IMR-90 (cell line): ENCODE measurements at regions not wholly inside any gene's neighbourhood (a gene's known extent, or its start where the extent isn't known, plus 50 kb on each side); places are given as distances from the start of the nearest gene placed in this dataset.

Experiments used
- ATAC-seq: fragments of 200-7000 bp; cut with Tn5 transposase; 2 replicates; pipeline ENCODE4 v1.9.1; 2020; ENCODE audit warnings: low read depth, mild to moderate bottlenecking, moderate library complexity
- BruUV-seq: library from RNA; stranded (reverse); fragments of 400-500 nt; replicated peaks from 2 replicates; lab custom pipeline; 2021; lab: Mats Ljungman, UMichigan
- CTCF ChIA-PET: fragments of 300-600 bp; formaldehyde crosslinking; extraction: SDS; loops from one replicate; lab custom pipeline; 2021; ENCODE audit warnings: antibody characterized with exemption; lab: Yijun Ruan, JAX
- POLR2A ChIA-PET: fragments of 300-600 bp; sonication (Branson Sonifier 250); formaldehyde crosslinking; loops from one replicate; lab custom pipeline; 2022; ENCODE audit warnings: antibody characterized with exemption; ENCODE audit not compliant: unreplicated experiment; lab: Charles Lee
- DNase-seq: peaks from one replicate; pipeline ENCODE4 v3.0.0; 2013
- H2AFZ ChIP-seq: replicated peaks from 2 replicates; pipeline ENCODE3; 2013; ENCODE audit warnings: low read length, mild to moderate bottlenecking; ENCODE audit not compliant: poor library complexity
- H2AK5ac ChIP-seq: 2 replicates; pipeline ENCODE4 v1.6.1; 2013; ENCODE audit warnings: low read depth, low read length, inconsistent platforms
- H2AK9ac ChIP-seq: replicated peaks from 2 replicates; pipeline ENCODE3; 2013; ENCODE audit warnings: mild to moderate bottlenecking, low read depth, low read length, moderate library complexity; ENCODE audit not compliant: poor library complexity
- H2BK120ac ChIP-seq: 2 replicates; pipeline ENCODE4 v1.6.1; 2013; ENCODE audit warnings: low read depth, low read length, inconsistent platforms
- H2BK15ac ChIP-seq: 3 replicates; pipeline ENCODE4 v1.6.1; 2013; ENCODE audit warnings: low read depth, low read length, inconsistent platforms
- H2BK20ac ChIP-seq: 2 replicates; pipeline ENCODE4 v1.6.1; 2013; ENCODE audit warnings: low read depth, mild to moderate bottlenecking, inconsistent platforms, low read length, moderate library complexity
- H2BK5ac ChIP-seq: 2 replicates; pipeline ENCODE4 v1.6.1; 2013; ENCODE audit warnings: mild to moderate bottlenecking, low read depth, low read length, inconsistent platforms; ENCODE audit not compliant: poor library complexity, severe bottlenecking
- H3K14ac ChIP-seq: replicated peaks from 2 replicates; pipeline ENCODE4 v1.6.1; 2013; ENCODE audit warnings: low read depth, low read length, inconsistent platforms
- H3K18ac ChIP-seq: 2 replicates; pipeline ENCODE4 v1.6.1; 2013; ENCODE audit warnings: low read depth, low read length, control low read depth
- H3K23ac ChIP-seq: 2 replicates; pipeline ENCODE4 v1.6.1; 2013; ENCODE audit warnings: low read depth, low read length, inconsistent platforms
- H3K27ac ChIP-seq: 2 replicates; pipeline ENCODE4 v1.5.1; 2013; ENCODE audit warnings: mild to moderate bottlenecking, control low read depth, low read length; ENCODE audit not compliant: insufficient read depth
- H3K27me3 ChIP-seq: 2 replicates; pipeline ENCODE4 v1.6.1; 2013; ENCODE audit warnings: low read length; ENCODE audit not compliant: control insufficient read depth, insufficient read depth
- H3K36me3 ChIP-seq: 2 replicates; pipeline ENCODE4 v1.6.1; 2013; ENCODE audit warnings: low read length, mixed read lengths; ENCODE audit not compliant: control insufficient read depth, insufficient read depth
- H3K4ac ChIP-seq: 2 replicates; pipeline ENCODE4 v1.6.1; 2013; ENCODE audit warnings: low read depth, low read length, inconsistent platforms
- H3K4me1 ChIP-seq: 2 replicates; pipeline ENCODE4 v1.6.1; 2013; ENCODE audit warnings: low read length, mixed read lengths; ENCODE audit not compliant: control insufficient read depth, insufficient read depth
- H3K4me2 ChIP-seq: 2 replicates; pipeline ENCODE4 v1.6.1; 2013; ENCODE audit warnings: low read depth, mild to moderate bottlenecking, control low read depth, low read length, moderate library complexity
- H3K4me3 ChIP-seq: 2 replicates; pipeline ENCODE4 v1.5.1; 2013; ENCODE audit warnings: low read depth, mild to moderate bottlenecking, control low read depth, low read length, moderate library complexity; ENCODE audit not compliant: insufficient read depth
- H3K56ac ChIP-seq: 2 replicates; pipeline ENCODE4 v1.6.1; 2013; ENCODE audit warnings: low read length, inconsistent platforms; ENCODE audit not compliant: insufficient read depth; ENCODE audit errors: extremely low read depth
- H3K79me1 ChIP-seq, 2 experiments: 2 replicates each; pipeline ENCODE4 v1.6.1; 2013; ENCODE audit warnings: low read length in 2 of 2, inconsistent platforms in 1 of 2, low read depth in 1 of 2
- H3K9ac ChIP-seq: 2 replicates; pipeline ENCODE4 v1.6.1; 2013; ENCODE audit warnings: low read depth, low read length, control low read depth
- H3K9me1 ChIP-seq: 2 replicates; pipeline ENCODE4 v1.6.1; 2013; ENCODE audit warnings: low read length, inconsistent platforms; ENCODE audit not compliant: insufficient read depth
- H3K9me3 ChIP-seq: 2 replicates; pipeline ENCODE4 v1.6.1; 2013; ENCODE audit warnings: low read length; ENCODE audit not compliant: control insufficient read depth, insufficient read depth
- H4K20me1 ChIP-seq: 2 replicates; pipeline ENCODE4 v1.6.1; 2013; ENCODE audit warnings: low read length, inconsistent platforms; ENCODE audit not compliant: insufficient read depth
- H4K5ac ChIP-seq: 2 replicates; pipeline ENCODE4 v1.6.1; 2013; ENCODE audit warnings: mild to moderate bottlenecking, low read depth, low read length, control low read depth
- H4K8ac ChIP-seq, 2 experiments: 2 replicates each; pipeline ENCODE4 v1.6.1; 2013; ENCODE audit warnings: low read depth in 2 of 2, low read length in 2 of 2, control low read depth in 1 of 2, inconsistent platforms in 1 of 2
- H4K91ac ChIP-seq: 2 replicates; pipeline ENCODE4 v1.6.1; 2013; ENCODE audit warnings: low read depth, low read length, inconsistent platforms; ENCODE audit not compliant: insufficient read depth
- BHLHE40 ChIP-seq: fragments of 150-350 bp; IDR thresholded peaks from 2 replicates; pipeline ENCODE4 v1.6.1; 2016; ENCODE audit warnings: mild to moderate bottlenecking, low read depth, low read length
- CEBPB ChIP-seq: IDR thresholded peaks from 2 replicates; pipeline ENCODE4 v1.6.1; 2012; ENCODE audit warnings: low read depth, low read length, improper control_type of control experiment
- CHD1 ChIP-seq: IDR thresholded peaks from 2 replicates; pipeline ENCODE4 v1.6.1; 2012; ENCODE audit warnings: low read depth, low read length, improper control_type of control experiment
- FOS ChIP-seq: fragments of 150-350 bp; IDR thresholded peaks from 2 replicates; pipeline ENCODE4 v1.6.1; 2016; ENCODE audit warnings: low read depth, low read length
- MAFK ChIP-seq: IDR thresholded peaks from 2 replicates; pipeline ENCODE4 v1.6.1; 2012; ENCODE audit warnings: low read depth, low read length, improper control_type of control experiment
- MXI1 ChIP-seq: IDR thresholded peaks from 2 replicates; pipeline ENCODE4 v1.6.1; 2012; ENCODE audit warnings: low read depth, mild to moderate bottlenecking, low read length, moderate library complexity, borderline replicate concordance
- NFE2L2 ChIP-seq: fragments of 150-350 bp; IDR thresholded peaks from 2 replicates; pipeline ENCODE4 v1.6.1; 2016; ENCODE audit warnings: low read depth, mild to moderate bottlenecking, low read length
- RAD21 ChIP-seq: IDR thresholded peaks from 2 replicates; pipeline ENCODE4 v1.6.1; 2012; ENCODE audit warnings: low read length, improper control_type of control experiment
- RCOR1 ChIP-seq: IDR thresholded peaks from 2 replicates; pipeline ENCODE4 v1.6.1; 2012; ENCODE audit warnings: mild to moderate bottlenecking, low read length, improper control_type of control experiment; ENCODE audit not compliant: insufficient replicate concordance
- RFX5 ChIP-seq: IDR thresholded peaks from 2 replicates; pipeline ENCODE4 v1.8.0; 2012; ENCODE audit warnings: low read depth, mild to moderate bottlenecking, low read length, moderate library complexity
- SMC3 ChIP-seq: fragments of 150-350 bp; IDR thresholded peaks from 2 replicates; pipeline ENCODE4 v1.6.1; 2016; ENCODE audit warnings: low read depth, mild to moderate bottlenecking, antibody characterized with exemption, low read length, moderate library complexity
- WGBS, 2 experiments: methylation state at CpG; one replicate each; pipeline versions ENCODE4 v1.1.5 to v1.1.7; 2013; ENCODE audit warnings: missing lambda C conversion rate in 2 of 2; ENCODE audit not compliant: insufficient read length in 1 of 2; ENCODE audit errors: extremely low coverage in 2 of 2; 5-methylcytosine and 5-hydroxymethylcytosine counted together
- dilution Hi-C: fragments of 300-500 bp; cut with HindIII; formaldehyde crosslinking; loops from one replicate; pipeline ENCODE4 v1.14.3; 2018; ENCODE audit warnings: low sequenced_read_pairs; ENCODE audit not compliant: unreplicated experiment
- in situ Hi-C: fragments of 300-500 bp; cut with MboI; formaldehyde crosslinking; loops from 3 replicates; pipeline ENCODE4 v1.14.3; 2019; ENCODE audit warnings: low sequenced_read_pairs, inconsistent platforms, mixed read lengths
- intact Hi-C: fragments of 100-400 bp; cut with micrococcal nuclease; formaldehyde crosslinking; loops from 2 replicates; pipeline ENCODE4 v1.10.0; 2022
- TF ChIP-seq, protein P1 (sequence below): fragments of 150-350 bp; IDR thresholded peaks from 2 replicates; pipeline ENCODE4 v1.6.1; 2017; ENCODE audit warnings: mild to moderate bottlenecking, antibody characterized with exemption, low read length, low read depth
- TF ChIP-seq, protein P2 (sequence below): fragments of 150-350 bp; IDR thresholded peaks from 2 replicates; pipeline ENCODE4 v1.6.1; 2016; ENCODE audit warnings: low read depth, mild to moderate bottlenecking, low read length, moderate library complexity, borderline replicate concordance

DNA sequence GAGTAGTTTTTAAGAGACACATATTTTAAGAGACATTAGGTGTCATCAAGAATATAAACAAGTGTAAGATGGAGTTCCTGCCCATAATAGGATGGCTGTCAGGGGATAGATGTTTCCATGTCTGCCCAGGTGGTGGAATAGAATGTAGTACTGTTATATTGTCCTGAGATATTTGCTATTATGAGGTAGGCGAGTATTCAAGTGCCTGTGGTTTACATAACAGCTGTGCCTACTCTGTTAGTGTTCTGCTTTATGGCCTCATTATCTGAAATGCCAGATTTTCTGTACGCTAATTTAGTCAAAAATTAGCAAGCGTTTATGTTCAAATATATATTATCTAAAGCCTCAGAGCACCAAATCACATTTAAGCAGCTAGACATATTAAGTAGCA, 360.2 kb upstream of the ROPN1 start:
- BruUV-seq = no TSS peak

More for the DNA sequence above, 360.2 kb upstream of the ROPN1 start:
- H2AK5ac ChIP-seq = no peak overlapping the region
- H3K4me3 ChIP-seq = no peak overlapping the region
- no peaks in the 10 kb centered on the region for H3K9me1 ChIP-seq
- H3K27me3 ChIP-seq = peaks cover 7% of the 10 kb centered on the region; the same call in 1 of the 2 replicates
- H2BK15ac ChIP-seq = no peak overlapping the region
- no peak overlapping the region for H4K8ac ChIP-seq
- H3K4me2 ChIP-seq = no peak overlapping the region
- no peak overlapping the region for H3K18ac ChIP-seq
- no peak overlapping the region for H2BK5ac ChIP-seq
- H2AK9ac ChIP-seq = no peak overlapping the region
- DNase-seq (no peak), ATAC-seq (no peak)
- no peaks in the 10 kb centered on the region for H3K36me3 ChIP-seq
- ChIA-PET POLR2A (no interaction called here), CTCF (interaction anchor here (0.9 to 3.2 kb wide), 10 partner anchors 11 to 271 kb away, joined by 3 to 27 read pairs (median 6); no protein-coding TSS in a partner anchor)
- H3K4me1 ChIP-seq = no peaks in the 10 kb centered on the region
- intact Hi-C loops = no loop called here
- TF ChIP-seq, protein P1, sequence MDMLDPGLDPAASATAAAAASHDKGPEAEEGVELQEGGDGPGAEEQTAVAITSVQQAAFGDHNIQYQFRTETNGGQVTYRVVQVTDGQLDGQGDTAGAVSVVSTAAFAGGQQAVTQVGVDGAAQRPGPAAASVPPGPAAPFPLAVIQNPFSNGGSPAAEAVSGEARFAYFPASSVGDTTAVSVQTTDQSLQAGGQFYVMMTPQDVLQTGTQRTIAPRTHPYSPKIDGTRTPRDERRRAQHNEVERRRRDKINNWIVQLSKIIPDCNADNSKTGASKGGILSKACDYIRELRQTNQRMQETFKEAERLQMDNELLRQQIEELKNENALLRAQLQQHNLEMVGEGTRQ = no peak
- TF ChIP-seq CEBPB (no peak), RCOR1 (no peak), SMC3 (no peak), BHLHE40 (no peak), MXI1 (no peak), FOS (no peak), RAD21 (no peak), NFE2L2 (no peak), CHD1 (no peak), MAFK (no peak), RFX5 (no peak)
- TF ChIP-seq, protein P2, sequence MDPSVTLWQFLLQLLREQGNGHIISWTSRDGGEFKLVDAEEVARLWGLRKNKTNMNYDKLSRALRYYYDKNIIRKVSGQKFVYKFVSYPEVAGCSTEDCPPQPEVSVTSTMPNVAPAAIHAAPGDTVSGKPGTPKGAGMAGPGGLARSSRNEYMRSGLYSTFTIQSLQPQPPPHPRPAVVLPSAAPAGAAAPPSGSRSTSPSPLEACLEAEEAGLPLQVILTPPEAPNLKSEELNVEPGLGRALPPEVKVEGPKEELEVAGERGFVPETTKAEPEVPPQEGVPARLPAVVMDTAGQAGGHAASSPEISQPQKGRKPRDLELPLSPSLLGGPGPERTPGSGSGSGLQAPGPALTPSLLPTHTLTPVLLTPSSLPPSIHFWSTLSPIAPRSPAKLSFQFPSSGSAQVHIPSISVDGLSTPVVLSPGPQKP = no peak
- no peak overlapping the region for H3K9ac ChIP-seq
- no peak overlapping the region for H3K23ac ChIP-seq
- WGBS, 2 experiments = no CpG with 5 or more reads among the region's 3 CpGs
- H3K27ac ChIP-seq = no peak overlapping the region
- dilution Hi-C loops = no loop called here
- H3K56ac ChIP-seq = no peak overlapping the region
- no peak overlapping the region for H2AFZ ChIP-seq
- H3K9me3 ChIP-seq = no peaks in the 10 kb centered on the region
- in situ Hi-C loops = no loop called here
- H2BK120ac ChIP-seq = no peak overlapping the region
- H3K79me1 ChIP-seq = no peaks in the 10 kb centered on the region
- no peak overlapping the region for H3K14ac ChIP-seq
- no peak overlapping the region for H4K5ac ChIP-seq
- no peak overlapping the region for H3K4ac ChIP-seq
- H4K20me1 ChIP-seq = no peaks in the 10 kb centered on the region
- no peak overlapping the region for H2BK20ac ChIP-seq
- H4K91ac ChIP-seq = no peak overlapping the region
